Gastroesophageal sphincter (tissue), 4 donors: ENCODE measurements at regions not wholly inside any gene's neighbourhood (a gene's known extent, or its start where the extent isn't known, plus 50 kb on each side); places are given as distances from the start of the nearest gene placed in this dataset.
A peak's percentile ranks its signal among the peaks of the same experiment; 100 is the strongest.

Experiments
- ATAC-seq: fragments of 150-250 bp; one replicate; pipeline ENCODE4 v1.9.1; 2016; ENCODE audit warnings: mild to moderate bottlenecking, moderate library complexity
- H3K27ac ChIP-seq, 4 donors: fragments of 200-600 bp; sonication (generic) in 3 of 4; 1 replicate in 3 of 4; 2 replicates in 1 of 4; pipeline ENCODE4 v1.5.1; 2016 to 2019
- H3K27me3 ChIP-seq: fragments of 200-600 bp; sonication (generic); one replicate; pipeline ENCODE4 v1.5.1; 2019
- H3K36me3 ChIP-seq, 2 donors: fragments of 200-600 bp; sonication (generic); one replicate each; pipeline ENCODE4 v1.5.1; 2019; ENCODE audit warnings: control low read depth in 1 of 2
- H3K4me1 ChIP-seq, 3 donors: fragments of 200-600 bp; sonication (generic); 1 replicate in 2 of 3; 2 replicates in 1 of 3; pipeline ENCODE4 v1.5.1; 2016 to 2019; ENCODE audit warnings: control low read depth in 2 of 3
- H3K4me3 ChIP-seq, 2 donors: fragments of 200-600 bp; sonication (generic); one replicate each; pipeline ENCODE4 v1.5.1; 2019; ENCODE audit warnings: mild to moderate bottlenecking in 1 of 2, moderate library complexity in 1 of 2
- H3K9me3 ChIP-seq, 3 donors: fragments of 200-600 bp; sonication (generic); one replicate each; pipeline ENCODE4 v1.5.1; 2017 to 2019; ENCODE audit warnings: control low read depth in 2 of 3
- EP300 ChIP-seq: sonication (generic); formaldehyde crosslinking; IDR thresholded peaks from one replicate; pipeline ENCODE4 v1.6.1; 2017; ENCODE audit warnings: antibody characterized with exemption, mild to moderate bottlenecking
- POLR2A ChIP-seq, 2 donors: fragments of 450-650 bp; IDR thresholded peaks; one replicate each; pipeline ENCODE4 v1.6.1; 2017; ENCODE audit warnings: antibody characterized with exemption in 2 of 2, mild to moderate bottlenecking in 2 of 2, moderate library complexity in 1 of 2
- POLR2AphosphoS5 ChIP-seq: sonication (generic); formaldehyde crosslinking; IDR thresholded peaks from one replicate; pipeline ENCODE4 v1.6.1; 2017; ENCODE audit warnings: antibody characterized with exemption
- WGBS, 2 donors: methylation state at CpG; one replicate each; pipeline ENCODE4 v1.1.5; 2018; ENCODE audit warnings: low coverage in 1 of 2; 5-methylcytosine and 5-hydroxymethylcytosine counted together
- TF ChIP-seq, protein P1 (sequence below), 4 experiments: fragments of 200-600 bp in 2 of 4; fragments of 450-650 bp in 2 of 4; sonication (generic) in 1 of 4; IDR thresholded peaks; one replicate each; pipeline ENCODE4 v1.5.1; 2017 to 2019; ENCODE audit warnings: antibody characterized with exemption in 4 of 4, mild to moderate bottlenecking in 2 of 4, moderate library complexity in 2 of 4

DNA sequence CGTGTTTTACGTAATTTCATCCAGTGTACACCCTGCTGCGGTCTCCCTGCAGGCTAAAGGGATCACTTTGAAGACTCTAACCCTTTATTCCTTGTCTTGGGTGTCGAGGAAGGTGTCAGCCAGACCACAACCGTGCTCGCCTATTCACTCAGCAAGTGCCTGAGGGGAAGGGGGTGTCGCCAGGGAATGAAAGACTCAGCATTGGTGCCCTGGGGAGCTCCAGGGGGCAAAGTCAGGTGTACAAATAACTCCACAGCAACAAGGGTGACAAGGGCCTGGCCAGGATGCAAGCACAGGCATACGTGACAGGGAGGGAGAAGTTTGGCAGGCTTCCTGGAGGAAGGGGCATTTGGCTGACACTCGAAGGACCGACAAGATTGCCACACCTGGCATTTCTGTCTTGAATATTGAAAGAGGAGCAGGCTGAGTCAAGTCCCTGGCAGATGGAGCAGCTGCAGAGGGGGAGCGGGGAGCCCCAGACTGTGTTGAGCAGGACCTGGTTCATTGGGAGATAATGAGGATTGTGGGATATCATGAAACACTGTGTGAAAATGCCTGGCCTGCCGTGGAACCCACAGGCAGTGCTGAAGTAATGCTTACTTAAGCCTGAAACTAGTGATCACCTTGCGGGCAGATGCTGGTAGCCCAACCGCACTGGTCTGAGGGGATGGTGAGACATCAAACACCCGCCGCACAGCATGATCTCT is 93.9 kb downstream of the RHOB start:
- Histone ChIP-seq H3K36me3 (no peaks in the 10 kb centered on the region), H3K27me3 (no peaks in the 10 kb centered on the region), H3K27ac (peak overlapping the region in 3 of 4 donors; percentile 18 to 55 (median 45)), H3K4me3 (no peak overlapping the region), H3K9me3 (peaks cover 0 to 1% (median 0%) of the 10 kb centered on the region in 3 donors), H3K4me1 (peaks cover 0 to 25% (median 7%) of the 10 kb centered on the region in 3 donors)
- ATAC-seq, result no peak
- WGBS, 2 donors, result 96% methylated on average over 7 of the region's 16 CpGs; no CpG with 5 or more reads in 1 of the 2 donors
- TF ChIP-seq POLR2AphosphoS5 (no peak), POLR2A (IDR thresholded peaks at IDR 0.05) (no peak), EP300 (no peak)
- TF ChIP-seq, protein P1, sequence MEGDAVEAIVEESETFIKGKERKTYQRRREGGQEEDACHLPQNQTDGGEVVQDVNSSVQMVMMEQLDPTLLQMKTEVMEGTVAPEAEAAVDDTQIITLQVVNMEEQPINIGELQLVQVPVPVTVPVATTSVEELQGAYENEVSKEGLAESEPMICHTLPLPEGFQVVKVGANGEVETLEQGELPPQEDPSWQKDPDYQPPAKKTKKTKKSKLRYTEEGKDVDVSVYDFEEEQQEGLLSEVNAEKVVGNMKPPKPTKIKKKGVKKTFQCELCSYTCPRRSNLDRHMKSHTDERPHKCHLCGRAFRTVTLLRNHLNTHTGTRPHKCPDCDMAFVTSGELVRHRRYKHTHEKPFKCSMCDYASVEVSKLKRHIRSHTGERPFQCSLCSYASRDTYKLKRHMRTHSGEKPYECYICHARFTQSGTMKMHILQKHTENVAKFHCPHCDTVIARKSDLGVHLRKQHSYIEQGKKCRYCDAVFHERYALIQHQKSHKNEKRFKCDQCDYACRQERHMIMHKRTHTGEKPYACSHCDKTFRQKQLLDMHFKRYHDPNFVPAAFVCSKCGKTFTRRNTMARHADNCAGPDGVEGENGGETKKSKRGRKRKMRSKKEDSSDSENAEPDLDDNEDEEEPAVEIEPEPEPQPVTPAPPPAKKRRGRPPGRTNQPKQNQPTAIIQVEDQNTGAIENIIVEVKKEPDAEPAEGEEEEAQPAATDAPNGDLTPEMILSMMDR (IDR thresholded peaks at IDR 0.05), result no peak

DNA sequence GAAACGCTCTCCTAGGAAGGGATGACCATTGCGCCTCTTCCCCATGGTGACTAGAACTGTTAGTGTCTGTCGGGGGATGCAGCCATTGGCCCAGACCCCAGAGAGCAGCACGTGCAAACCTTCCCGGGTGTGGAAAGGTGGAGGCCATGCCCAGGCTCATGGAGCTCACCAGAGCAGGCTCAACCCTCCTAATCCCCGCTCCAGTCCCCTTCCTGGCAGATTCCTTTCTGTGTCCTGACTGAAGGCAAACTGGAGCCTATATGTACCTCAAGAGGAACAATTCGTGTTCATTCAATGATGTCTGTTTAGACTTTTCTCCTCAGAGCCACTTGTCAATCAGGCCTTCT is 94.4 kb downstream of the RHOB start:
- Histone ChIP-seq H3K36me3 (no peaks in the 10 kb centered on the region), H3K4me3 (no peak overlapping the region), H3K27me3 (no peaks in the 10 kb centered on the region), H3K9me3 (peaks cover 0 to 5% (median 0%) of the 10 kb centered on the region in 3 donors), H3K4me1 (peaks cover 0 to 25% (median 7%) of the 10 kb centered on the region in 3 donors), H3K27ac (no peak overlapping the region)
- 90% methylated on average over 5 of the region's 7 CpGs; no CpG with 5 or more reads in 1 of the 2 donors for WGBS, 2 donors
- no peak for TF ChIP-seq POLR2A (IDR thresholded peaks at IDR 0.05)
- no peak for ATAC-seq

DNA sequence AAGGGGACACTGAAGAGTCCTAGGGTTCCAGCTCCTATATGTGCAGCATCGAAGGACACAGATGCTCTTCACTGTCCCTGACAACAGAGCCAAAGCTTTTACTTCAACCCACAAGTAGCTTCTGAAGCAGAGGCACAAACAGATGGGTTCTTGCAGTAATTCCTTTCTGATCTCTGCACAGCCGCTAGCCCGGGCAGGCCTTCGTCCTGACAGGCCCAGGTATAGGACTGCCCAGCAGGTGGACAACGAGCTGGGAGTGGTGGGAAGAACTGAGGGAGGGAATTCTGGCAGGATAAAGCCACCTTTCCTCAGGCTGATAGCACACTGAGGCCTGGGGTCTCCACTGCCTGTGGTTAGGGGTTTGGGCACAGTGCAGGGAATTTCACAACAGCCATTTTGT is 94.8 kb downstream of the RHOB start:
- Histone ChIP-seq H3K4me1 (peaks cover 0 to 24% (median 7%) of the 10 kb centered on the region in 3 donors), H3K4me3 (no peak overlapping the region), H3K27me3 (no peaks in the 10 kb centered on the region), H3K27ac (no peak overlapping the region), H3K9me3 (peaks cover 0 to 5% (median 0%) of the 10 kb centered on the region in 3 donors), H3K36me3 (no peaks in the 10 kb centered on the region)
- no peak for ATAC-seq
- TF ChIP-seq, protein P1 (IDR thresholded peaks at IDR 0.05), result no peak
- TF ChIP-seq POLR2A (IDR thresholded peaks at IDR 0.05), result no peak
- no peak for TF ChIP-seq EP300
- TF ChIP-seq POLR2AphosphoS5, result no peak
- WGBS, 2 donors, result no CpG with 5 or more reads among the region's 5 CpGs

DNA sequence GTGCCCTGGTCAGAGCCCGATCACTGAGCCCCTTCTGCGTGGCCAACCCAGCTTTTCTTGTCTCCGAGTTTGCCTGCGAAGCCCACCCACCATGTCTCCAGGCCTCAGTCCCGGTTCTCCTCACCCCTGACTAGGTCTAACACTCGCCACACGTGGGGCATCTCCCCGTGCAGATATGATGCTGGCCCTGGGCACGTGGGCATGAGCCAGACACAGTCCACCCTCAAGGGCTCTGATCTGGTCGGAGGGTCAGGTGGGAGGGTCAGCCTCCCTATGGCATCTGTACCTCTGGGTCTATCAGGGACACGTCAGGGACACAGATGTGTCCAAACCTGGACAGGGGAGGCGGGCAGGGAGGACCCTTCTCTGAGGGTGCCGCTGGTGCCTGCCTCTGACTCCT is 95.4 kb downstream of the RHOB start:
- TF ChIP-seq, protein P1 (IDR thresholded peaks at IDR 0.05), result no peak
- TF ChIP-seq POLR2A (IDR thresholded peaks at IDR 0.05) (no peak), EP300 (no peak), POLR2AphosphoS5 (no peak)
- Histone ChIP-seq H3K9me3 (peaks cover 0 to 5% (median 0%) of the 10 kb centered on the region in 3 donors), H3K36me3 (no peaks in the 10 kb centered on the region), H3K27me3 (no peaks in the 10 kb centered on the region), H3K4me1 (peaks cover 0 to 18% (median 7%) of the 10 kb centered on the region in 3 donors), H3K27ac (no peak overlapping the region), H3K4me3 (no peak overlapping the region)
- ATAC-seq, result no peak
- WGBS, 2 donors, result 98% methylated on average over 6 of the region's 13 CpGs; no CpG with 5 or more reads in 1 of the 2 donors

DNA sequence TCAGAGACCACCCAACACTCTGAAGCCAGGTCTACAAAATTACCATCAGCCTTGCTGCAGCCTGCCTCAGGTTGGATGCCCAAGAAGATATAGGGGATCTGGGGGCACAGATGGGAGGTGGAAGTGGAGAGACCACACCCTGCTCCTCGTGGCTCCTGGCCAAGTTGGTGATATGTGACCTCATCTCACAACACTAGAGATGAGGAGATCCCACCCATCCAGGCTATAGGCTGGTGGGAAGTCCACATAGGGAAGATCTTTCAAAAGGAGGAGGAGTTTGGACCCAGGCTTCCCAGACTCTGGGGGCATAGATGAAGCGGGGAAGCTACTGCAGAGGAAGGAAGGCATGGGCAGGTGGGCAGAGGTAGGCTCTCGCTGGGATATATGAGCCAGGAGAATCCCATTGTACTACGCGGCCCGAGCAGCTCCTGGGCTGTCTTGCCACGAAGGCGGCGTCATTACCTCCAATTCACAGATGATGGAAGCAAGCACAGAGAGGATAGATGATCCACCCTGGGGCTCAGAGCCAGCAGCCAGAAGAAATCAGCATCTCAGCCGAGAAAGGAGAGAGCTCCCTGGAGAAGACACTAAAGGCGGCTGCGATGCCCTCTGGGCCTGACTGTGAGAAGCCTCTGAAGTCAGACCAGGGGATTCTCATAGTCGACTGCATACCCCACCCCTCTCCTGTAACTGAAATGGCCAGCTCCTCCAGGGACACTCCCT is 96.0 kb downstream of the RHOB start:
- peak; percentile 33 for ATAC-seq

More for the DNA sequence above, 96.0 kb downstream of the RHOB start:
- 45 to 63% methylated on average over 9 of the region's 13 CpGs for WGBS, 2 donors
- Histone ChIP-seq H3K4me3 (no peak overlapping the region), H3K9me3 (peaks cover 0 to 5% (median 0%) of the 10 kb centered on the region in 3 donors), H3K27ac (no peak overlapping the region), H3K4me1 (peaks cover 0 to 17% (median 7%) of the 10 kb centered on the region in 3 donors), H3K27me3 (no peaks in the 10 kb centered on the region), H3K36me3 (no peaks in the 10 kb centered on the region)
- TF ChIP-seq POLR2AphosphoS5 (no peak), POLR2A (IDR thresholded peaks at IDR 0.05) (no peak), EP300 (no peak)
- TF ChIP-seq, protein P1 (IDR thresholded peaks at IDR 0.05), result no peak
